BE2C (cell line): ENCODE measurements at regions not wholly inside any gene's neighbourhood (a gene's known extent, or its start where the extent isn't known, plus 50 kb on each side); places are given as distances from the start of the nearest gene placed in this dataset.
A peak's percentile ranks its signal among the peaks of the same experiment; 100 is the strongest.

Experiments used
- DNase-seq: peaks from one replicate; pipeline ENCODE4 v3.0.0-alpha.2; 2020
- H3K27me3 ChIP-seq: fragments of 250-450 bp; sonication (Bioruptor Pico); 2 replicates; pipeline ENCODE4 v1.5.1; 2020; ENCODE audit warnings: mild to moderate bottlenecking
- H3K36me3 ChIP-seq: fragments of 250-450 bp; sonication (Bioruptor Pico); 2 replicates; pipeline ENCODE4 v1.5.1; 2020; ENCODE audit warnings: mild to moderate bottlenecking
- H3K4me1 ChIP-seq: fragments of 250-450 bp; sonication (Bioruptor Pico); 2 replicates; pipeline ENCODE4 v1.5.1; 2020
- H3K4me3 ChIP-seq: 2 replicates; pipeline ENCODE4 v1.5.1; 2011; ENCODE audit warnings: low read depth, low read length
- H3K9me3 ChIP-seq: fragments of 250-450 bp; sonication (Bioruptor Pico); 2 replicates; pipeline ENCODE4 v1.5.1; 2020
- TF ChIP-seq, protein P1 (sequence below): IDR thresholded peaks from 2 replicates; pipeline ENCODE4 v1.5.1; 2012; ENCODE audit warnings: mild to moderate bottlenecking, low read depth, low read length

DNA sequence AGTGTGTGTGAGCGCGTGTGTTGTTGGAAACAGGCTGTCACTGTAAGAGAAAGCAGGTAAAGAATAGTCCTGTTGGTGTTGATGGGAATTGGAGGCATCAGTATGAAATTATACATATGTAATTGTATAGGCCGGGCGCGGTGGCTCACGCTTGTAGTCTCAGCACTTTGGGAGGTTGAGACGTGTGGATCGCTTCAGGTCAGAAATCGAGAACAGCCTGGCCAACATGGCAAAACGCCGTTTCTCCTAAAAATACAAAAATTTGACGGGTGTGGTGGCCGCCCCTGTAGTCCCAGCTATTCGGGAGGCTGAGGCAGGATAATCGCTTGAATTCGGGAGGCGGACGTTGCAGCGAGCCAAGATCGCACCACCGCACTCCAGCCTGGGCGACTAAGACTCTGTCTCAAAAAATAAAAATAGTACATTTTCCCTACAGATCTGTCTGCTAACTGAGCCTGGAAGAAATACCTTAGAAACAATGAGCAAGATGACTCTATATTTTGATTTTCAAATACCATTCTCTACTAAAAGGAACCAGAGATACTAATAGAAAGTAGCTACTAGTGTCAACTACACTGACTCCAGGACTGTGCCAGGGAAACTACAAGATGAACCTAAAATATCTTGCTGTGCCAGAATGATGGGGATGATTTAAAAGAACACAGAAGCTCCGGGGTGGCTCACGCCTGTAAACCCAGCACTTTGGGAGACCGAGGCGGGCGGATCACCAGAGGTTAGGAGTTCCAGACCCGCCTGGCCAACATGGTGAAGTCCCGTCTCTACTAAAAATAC lies 110.8 kb downstream of the TRIM27 start:
- H3K9me3 ChIP-seq: no peaks in the 10 kb centered on the region
- no peak for DNase-seq
- TF ChIP-seq, protein P1, sequence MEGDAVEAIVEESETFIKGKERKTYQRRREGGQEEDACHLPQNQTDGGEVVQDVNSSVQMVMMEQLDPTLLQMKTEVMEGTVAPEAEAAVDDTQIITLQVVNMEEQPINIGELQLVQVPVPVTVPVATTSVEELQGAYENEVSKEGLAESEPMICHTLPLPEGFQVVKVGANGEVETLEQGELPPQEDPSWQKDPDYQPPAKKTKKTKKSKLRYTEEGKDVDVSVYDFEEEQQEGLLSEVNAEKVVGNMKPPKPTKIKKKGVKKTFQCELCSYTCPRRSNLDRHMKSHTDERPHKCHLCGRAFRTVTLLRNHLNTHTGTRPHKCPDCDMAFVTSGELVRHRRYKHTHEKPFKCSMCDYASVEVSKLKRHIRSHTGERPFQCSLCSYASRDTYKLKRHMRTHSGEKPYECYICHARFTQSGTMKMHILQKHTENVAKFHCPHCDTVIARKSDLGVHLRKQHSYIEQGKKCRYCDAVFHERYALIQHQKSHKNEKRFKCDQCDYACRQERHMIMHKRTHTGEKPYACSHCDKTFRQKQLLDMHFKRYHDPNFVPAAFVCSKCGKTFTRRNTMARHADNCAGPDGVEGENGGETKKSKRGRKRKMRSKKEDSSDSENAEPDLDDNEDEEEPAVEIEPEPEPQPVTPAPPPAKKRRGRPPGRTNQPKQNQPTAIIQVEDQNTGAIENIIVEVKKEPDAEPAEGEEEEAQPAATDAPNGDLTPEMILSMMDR: no peak
- H3K4me1 ChIP-seq: 0 out of 2 replicates have a peak, but pooled peaks cover 4% of the 10 kb centered on the region
- H3K4me3 ChIP-seq: peak overlapping the region; percentile 70
- peaks cover 30% of the 10 kb centered on the region for H3K27me3 ChIP-seq
- H3K36me3 ChIP-seq: no peaks in the 10 kb centered on the region

DNA sequence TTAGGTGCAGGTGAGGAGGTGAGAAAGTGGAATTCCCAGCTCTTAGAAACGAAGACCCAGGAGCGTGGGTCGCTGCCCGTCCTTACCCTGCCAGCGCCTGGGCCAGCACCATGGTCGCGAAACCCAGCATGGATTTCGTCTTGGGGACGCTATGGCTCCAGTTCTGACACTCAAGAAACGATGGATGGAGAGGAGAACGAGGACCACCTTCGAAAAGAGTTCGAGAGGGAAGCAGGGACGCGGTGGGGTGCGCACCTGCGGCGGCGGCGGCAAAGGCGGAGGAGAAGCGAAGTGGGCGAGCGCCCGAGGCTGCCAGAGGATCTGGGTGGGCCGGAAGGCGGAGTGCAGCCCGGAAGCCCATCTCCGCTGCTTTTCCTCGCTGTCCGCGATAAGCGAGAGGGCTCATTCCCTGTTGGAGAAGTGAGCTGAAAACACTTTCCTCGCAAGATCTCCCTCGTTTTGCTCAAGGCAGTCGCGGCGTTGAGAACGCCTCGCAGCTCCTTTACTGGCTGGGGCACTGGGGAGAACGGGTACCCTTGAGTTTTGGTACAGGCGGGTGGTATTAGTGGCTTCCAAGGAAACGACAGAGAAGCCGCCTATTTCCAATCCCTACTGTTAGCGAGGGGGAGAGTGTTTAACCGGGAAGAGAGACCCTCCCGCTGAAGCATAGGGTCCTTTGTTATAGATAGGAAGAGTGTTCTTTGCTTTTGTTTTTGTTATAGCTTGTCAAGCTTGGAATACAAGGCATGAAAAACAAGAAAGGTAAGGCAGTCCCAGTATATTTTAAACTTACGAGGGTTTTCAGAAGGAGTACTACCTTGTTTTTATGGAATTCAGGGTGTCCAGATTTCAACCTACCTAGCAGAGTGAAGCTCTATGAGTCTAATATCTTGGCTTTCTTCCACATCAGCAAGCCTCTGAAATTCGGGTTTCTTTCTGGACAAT lies 109.5 kb downstream of the TRIM27 start:
- Histone ChIP-seq H3K36me3 (no peaks in the 10 kb centered on the region), H3K9me3 (no peaks in the 10 kb centered on the region), H3K4me3 (peak overlapping the region; percentile 70), H3K27me3 (peaks cover 30% of the 10 kb centered on the region), H3K4me1 (0 out of 2 replicates have a peak, but pooled peaks cover 4% of the 10 kb centered on the region)
- peak; percentile 39 for DNase-seq
- TF ChIP-seq, protein P1: no peak

DNA sequence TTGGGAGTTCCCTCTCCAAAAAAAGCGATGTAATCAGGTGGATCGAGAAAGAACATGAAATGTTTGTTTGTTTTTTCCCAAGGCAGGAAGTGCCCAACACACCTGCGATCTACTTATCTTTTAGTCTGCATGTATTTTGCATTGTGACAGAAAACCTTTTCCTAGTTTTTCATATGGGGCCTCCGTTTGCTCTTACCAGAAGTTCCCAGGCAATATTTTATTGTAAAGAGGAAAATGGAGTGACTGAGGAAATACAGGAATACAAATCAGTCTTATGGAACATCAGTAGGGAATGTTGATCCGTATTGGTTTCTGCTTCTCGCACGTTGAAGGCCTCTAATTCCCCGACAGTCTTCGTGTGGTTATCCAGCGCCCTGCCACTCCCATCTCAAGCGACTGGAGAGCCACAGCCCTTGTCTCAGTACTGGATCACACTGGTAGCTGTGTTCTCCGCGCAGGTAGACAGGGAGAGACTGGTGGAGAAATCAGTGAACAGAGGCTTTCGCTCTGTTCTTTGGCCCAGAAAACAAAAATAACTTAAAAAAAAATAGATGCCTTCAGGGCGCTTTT lies 107.4 kb downstream of the TRIM27 start:
- Histone ChIP-seq H3K27me3 (peaks cover 24% of the 10 kb centered on the region), H3K4me1 (0 out of 2 replicates have a peak, but pooled peaks cover 4% of the 10 kb centered on the region), H3K4me3 (peak overlapping the region; percentile 51), H3K36me3 (no peaks in the 10 kb centered on the region), H3K9me3 (no peaks in the 10 kb centered on the region)
- TF ChIP-seq, protein P1: no peak
- DNase-seq: no peak

DNA sequence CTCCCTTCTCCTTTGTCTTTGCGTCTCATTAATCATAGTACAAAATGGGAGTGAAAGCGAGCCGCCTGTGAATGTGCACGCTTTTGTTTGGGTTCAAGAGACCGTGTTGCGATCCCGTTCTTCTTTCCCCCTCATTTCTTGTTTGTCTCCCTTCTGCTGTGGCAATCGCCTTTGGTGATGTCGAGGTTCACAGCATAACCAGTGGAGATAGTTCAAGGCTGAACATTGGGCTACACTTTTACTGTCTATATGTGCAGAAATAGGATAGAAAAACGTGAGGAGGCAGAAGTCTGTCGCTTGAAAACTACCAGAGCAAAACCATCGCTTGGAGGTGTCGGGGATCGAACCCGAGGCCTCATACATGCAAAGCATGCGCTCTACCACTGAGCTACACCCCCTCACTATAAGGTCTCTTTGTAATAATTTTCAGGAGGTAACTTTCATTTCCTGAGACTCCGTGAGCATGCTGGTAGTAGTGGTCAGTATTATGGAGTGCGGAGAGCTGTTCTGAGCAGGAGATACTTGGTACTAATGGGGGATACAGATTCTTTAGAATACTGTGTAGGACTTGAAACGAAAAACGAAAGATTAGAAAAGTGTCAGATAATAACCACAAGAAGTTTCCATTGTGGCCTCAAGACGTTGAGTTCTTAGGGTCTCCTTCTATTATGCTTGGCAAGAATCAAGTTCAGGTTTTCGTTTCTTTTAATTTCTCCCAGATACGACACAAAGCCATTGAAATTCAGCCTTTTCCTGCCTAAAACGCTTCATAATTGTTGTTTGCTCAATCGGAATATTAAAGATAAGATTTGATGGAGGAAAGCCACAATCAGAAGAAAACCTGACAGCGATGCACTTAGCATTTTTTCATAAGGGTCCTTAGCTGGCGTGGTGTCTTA lies 106.6 kb downstream of the TRIM27 start:
- DNase-seq: peak; percentile 75
- Histone ChIP-seq H3K36me3 (no peaks in the 10 kb centered on the region), H3K4me3 (peak overlapping the region; percentile 61), H3K4me1 (0 out of 2 replicates have a peak, but pooled peaks cover 4% of the 10 kb centered on the region), H3K9me3 (no peaks in the 10 kb centered on the region), H3K27me3 (peaks cover 21% of the 10 kb centered on the region)
- TF ChIP-seq, protein P1: no peak

DNA sequence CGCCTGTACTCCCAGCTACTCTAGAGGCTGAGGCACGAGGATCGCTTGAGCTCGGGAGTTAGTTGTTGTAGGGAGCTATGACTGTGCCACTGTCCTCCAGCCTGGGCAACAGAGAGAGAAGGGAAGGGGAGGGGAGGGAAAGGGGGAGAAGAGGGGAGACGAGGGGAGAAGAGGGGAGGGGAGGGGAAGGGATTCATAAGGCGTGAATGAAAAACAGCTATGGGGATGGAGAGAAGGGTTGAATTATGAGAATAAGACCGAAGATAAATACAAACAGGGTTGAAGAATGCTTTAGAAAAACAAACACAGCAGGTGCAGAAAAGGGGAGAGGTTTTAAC lies 106.0 kb downstream of the TRIM27 start:
- Histone ChIP-seq H3K27me3 (peaks cover 21% of the 10 kb centered on the region), H3K4me3 (peak overlapping the region; percentile 61)
- DNase-seq: no peak

More for the DNA sequence above, 106.0 kb downstream of the TRIM27 start:
- TF ChIP-seq, protein P1: no peak
- H3K4me1 ChIP-seq: 0 out of 2 replicates have a peak, but pooled peaks cover 4% of the 10 kb centered on the region
- H3K9me3 ChIP-seq: no peaks in the 10 kb centered on the region
- no peaks in the 10 kb centered on the region for H3K36me3 ChIP-seq
